ENCODE measurements at regions not wholly inside any gene's neighbourhood (a gene's known extent, or its start where the extent isn't known, plus 50 kb on each side); places are given as distances from the start of the nearest gene placed in this dataset.

DNA sequence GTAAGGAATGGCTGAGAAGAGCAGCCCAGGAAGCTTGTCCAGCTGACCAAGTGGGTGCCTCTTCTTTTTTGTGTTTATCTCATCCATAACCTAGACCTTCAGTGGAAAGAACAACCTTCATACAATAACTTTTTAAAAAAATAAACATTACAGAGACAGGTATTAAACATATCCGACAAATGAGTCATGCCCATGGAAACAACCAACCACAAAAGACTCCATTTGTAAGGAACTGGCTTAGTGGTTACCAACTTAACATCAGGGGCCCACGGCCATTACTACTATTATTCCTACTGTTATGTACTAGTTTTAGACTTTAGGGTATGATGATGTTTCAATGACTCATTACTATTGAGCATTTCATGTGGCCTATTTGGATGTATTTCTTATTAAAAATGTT, 191.7 kb upstream of the SERP2 start:
- no peak for DNase-seq (ENCODE audit: low spot score)

DNA sequence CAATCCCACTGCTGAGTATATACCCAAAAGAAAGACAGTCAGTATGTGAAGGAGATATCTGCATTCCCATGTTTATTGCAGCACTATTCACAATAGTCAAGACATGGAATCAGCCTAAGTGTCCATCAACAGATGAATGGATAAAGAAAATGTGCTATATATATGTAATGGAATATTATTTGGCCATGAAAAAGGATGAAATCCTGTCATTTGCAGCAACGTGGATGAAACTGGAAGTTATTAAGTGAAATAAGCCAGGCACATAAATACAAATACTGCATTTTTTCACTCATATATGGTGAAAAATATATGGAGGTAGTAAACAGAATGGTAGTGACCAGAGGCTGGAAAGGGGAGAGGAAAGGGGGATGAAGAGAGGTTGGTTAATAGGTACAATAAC, 188.9 kb upstream of the SERP2 start:
- DNase-seq (ENCODE audit: low spot score): no peak

DNA sequence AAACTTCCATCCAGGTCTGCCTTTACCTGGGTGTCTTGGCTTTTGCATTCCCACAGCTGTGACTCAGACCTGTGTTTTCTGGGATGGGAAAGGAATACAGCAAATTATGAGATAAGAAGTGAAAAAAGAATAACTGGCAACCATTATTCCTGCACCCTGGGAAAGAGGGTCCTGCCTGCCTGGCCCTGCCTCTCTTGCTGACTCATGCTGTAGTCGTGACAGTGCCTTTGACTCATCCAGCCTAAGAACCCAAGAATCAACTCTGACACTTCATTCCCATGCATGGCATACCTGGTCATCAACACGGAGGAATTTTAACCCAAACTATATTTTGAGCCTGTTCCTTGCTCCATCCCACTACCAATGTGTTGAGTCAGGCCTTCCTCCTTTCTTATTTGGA, 185.4 kb upstream of the SERP2 start:
- no peak for DNase-seq (ENCODE audit: low spot score)

DNA sequence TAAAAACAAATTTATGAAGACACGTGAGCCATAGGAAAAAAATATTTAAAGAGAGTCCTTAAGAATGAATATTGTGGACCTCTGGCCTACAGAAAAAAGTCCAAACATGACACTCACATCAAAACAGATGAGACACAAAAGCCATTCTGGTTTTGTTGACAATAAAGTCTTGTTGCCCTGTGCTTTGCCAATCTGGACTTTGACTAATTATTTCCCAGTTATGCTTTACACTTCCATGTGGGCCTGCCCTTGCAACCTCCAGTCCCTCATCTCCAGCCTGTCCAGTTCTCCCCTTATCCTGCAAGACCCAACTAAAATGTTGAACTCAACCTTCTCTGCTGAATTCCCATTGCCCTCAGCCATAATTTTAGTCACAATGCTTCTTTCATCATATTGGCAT, 184.5 kb upstream of the SERP2 start:
- no peak for DNase-seq (ENCODE audit: low spot score)

DNA sequence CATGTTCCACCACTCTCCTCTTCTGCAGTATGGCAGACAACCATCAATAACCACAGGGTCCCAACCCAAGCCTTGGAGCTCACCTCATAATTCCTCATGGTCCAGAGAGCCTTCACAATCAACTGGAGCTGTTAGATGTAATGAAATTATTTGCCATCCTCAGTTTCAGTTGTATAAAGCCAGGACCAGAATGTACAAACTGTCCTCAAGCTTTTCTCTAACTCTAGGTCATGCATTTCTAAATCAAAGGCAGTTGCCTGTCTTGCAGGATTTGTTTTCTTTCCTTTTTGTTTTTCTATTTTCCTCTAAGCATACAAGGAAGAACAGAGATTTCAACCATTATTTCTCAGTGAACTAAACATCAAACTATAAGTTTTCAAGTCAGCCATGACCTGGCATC, 182.5 kb upstream of the SERP2 start:
- DNase-seq (ENCODE audit: low spot score): no peak

DNA sequence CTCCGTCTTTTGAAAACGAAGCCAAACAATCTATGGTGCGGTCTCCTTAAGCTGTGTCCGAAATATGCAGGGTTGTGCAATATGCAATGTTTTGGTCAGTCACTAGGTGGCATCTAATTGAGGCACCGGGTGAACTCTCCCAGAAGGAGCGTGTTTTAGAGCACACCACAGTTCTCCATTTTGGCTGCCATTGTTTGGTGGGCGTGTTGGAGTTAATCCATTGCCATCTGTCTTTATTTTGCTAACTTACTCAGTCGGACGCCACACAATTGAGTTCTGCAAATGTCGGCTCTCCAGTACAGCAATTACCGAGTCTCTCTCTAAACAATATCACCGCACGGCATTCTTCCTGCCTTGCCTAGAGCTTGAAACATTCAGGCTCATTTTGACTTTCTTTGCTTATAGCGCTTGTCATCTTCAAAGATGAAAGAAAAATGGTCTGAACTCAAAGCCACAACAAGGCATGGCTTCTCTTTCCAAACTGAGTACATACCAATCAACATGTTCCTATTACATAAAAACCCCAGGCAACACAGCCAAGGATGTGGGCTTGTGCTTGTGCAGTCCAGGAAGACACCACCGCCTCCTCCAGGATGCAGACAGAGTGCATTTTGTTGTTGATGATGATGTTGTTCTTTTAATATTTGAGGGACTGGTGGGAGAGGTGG, 182.0 kb upstream of the SERP2 start:
- peak; percentile 94 for DNase-seq (ENCODE audit: low spot score)

DNA sequence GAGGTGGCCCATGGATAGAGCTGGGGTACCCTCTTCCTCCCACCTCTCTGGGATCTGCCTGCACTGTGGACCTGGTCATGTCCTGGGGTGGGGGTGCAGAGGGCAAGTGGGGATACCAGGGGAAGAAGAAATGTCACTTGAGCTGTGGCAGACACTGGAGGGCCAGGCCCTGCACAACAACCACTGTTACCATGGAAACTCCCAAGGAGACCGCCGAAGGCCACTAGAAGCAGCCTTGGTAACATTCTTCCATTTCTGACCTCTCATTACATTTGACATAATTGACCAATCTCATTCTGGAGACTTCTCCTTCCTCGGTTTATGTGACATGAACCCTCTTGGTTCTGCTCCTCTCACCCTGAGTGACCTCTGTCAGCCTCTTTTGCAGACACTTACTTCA, 179.9 kb upstream of the SERP2 start:
- DNase-seq (ENCODE audit: low spot score): no peak

DNA sequence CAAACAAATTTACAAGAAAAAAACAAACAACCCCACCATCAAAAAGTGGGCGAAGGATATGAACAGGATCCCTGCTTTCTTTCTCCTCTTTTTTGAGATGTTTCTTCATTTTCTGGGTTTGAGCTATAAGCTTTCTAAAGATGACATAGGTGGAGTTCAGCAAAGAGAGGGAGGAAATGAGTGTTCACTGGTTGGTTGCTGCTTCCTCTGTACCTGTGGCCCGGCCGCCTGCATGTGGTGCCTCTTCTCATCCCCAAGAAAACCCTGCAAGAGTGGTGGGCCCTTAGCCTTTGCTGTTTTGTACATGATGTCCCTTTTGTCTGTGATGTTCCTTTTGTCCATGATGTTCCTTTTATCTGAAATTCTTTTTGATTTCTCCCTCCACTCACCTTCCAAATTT, 178.4 kb upstream of the SERP2 start:
- no peak for DNase-seq (ENCODE audit: low spot score)

DNA sequence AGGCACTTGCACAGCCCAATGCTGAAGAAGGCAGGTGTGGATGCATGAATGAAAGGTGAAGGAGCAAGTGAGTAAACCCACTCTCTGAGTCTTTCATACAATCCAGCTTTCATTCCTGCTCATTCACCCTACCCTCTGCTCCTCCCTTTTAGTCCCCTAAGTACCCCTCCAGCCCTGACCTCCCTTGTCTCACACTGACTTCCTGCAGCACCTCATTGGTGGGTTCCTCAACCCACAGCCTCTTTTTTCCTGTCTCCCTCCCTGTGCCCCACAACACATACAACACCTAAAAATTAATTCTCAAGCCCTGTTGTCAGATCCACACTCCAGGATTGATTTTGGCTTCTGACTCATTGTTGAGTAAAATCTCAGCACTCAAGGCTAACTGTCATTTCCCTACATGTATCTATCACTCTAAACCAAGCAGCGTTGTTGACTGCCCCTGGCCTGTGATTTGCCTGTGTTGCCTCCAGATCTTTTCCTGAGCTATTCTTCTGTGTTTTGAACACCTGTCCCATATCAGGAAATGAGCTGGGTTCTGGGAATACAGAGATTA, 177.3 kb upstream of the SERP2 start:
- DNase-seq (ENCODE audit: low spot score): no peak

DNA sequence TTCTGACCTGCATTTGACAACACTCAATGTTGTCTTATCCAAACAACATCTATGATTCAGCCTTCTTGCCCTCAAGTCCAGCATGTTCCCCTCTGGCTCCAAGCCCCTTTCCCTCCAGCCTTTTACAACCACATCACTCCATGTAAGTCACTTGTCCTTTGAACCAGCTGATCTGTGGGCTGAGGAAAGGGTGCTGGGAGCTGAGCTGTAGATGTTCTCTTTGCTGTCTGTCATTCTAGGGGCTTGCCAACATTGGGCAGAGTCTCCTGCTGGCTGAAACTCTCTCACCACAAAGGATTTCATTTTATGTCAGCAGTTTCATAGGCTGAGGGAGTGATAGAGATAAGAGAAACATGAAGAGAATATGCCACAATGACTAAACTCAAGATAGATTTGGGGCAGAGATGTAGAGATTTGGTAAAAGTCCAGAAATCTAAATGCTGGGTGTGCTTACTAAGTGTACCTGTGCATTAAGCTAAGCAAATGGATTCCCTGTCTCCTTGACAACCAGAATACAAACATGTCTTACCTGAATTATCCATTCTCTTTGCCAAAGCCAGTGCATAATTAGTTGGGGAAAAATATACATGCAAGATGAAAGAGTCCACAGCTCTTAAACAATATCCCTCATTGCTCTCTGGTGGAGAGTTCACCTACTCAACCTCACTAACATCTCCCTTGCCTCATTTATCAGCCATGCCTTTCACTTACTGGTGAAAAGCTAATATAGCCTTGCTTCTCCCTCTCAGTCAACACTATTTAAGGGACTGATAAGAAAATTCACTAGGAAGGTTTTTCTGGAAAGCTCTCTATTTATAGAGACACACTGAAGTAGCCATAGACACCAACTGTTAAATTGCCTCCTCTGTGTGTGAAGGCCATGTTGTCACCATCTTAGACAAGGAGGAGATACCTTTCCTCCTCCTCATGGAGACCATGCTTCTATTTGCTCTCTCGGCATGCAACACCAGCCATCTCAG, 175.5 kb upstream of the SERP2 start:
- no peak for DNase-seq (ENCODE audit: low spot score)

DNA sequence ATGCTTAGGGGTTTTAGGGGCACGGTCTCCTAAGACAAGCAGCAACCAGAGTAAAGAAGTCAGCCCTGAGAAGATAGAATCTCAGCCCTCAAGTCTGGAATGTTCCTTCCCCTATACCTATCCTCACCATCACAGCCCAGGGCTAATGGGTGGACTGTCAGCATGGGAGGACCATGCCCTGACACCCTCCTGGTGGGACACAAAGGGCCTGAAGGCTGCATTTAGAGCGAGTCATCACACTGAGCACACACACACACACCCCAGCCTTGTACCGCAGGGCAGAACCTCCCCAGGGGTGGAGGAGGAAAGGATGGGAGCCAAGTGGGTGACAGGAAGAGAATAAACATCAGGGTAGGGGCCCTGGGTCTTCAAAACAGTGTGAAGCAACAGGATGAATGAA, 174.8 kb upstream of the SERP2 start:
- no peak for DNase-seq (ENCODE audit: low spot score)

DNA sequence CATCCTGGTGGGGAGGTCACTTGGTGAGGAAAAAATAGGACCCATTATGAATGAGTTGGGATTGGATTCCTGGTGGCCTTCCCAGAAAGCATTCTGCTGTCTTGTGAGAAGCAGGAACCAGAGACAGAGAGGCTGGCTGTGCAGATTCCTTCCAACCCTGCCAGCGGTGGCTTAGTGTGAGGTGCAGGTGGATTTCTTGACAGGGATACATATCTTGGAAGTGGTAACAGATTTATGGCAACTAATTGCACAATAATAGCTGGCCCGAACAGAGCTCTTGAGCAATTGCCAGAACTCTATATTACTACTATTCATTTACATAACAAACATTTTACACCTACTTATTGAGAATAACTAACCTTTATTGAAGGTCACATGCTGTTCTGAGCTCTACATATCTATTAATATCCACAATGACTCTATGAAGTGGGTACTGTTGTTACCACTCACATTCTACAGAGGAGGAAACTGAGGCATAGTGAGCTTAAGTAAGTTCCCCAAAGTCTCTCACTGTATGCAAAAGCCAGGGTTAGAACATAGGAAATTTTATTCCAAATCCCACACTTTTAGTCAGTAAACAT, 173.9 kb upstream of the SERP2 start:
- DNase-seq (ENCODE audit: low spot score): no peak

DNA sequence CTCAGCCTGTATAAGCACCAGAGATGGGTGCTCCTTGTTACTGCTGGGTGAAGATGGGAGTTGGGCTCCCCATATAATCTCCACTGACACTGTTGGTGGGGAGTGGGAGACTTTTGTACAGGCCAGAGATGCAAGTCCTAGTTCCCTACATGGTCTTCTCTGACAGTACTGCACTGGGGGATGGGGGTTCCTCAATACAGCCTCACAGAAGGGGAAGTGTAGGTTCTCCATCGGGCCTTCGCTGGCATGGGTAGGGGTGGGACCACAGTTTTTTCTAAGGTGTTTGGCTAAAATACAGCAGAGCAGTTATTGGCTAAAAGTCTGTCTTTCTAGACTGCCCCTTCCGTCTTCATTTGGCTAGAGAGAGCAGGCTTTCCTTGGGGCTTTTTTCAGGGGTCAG, 167.2 kb upstream of the SERP2 start:
- DNase-seq (ENCODE audit: low spot score): no peak

DNA sequence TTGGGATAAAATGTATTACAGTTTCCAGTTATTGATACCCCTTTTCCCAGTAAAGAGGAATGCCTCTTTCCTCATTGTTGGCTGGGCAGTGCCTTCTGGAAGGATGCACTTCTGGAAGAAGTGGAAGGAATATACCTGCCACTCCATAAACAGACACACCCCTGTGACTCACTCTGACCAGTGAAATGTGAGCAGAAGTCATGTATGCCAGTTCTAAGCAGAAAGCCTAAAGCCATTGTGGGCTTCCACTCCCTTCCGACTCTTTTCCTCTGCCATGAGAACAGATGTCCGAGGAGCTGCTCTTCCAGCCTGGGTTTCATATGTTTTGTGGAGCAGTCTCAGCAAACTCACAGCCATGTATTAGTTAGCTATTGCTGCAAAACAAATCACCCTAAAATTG, 166.1 kb upstream of the SERP2 start:
- no peak for DNase-seq (ENCODE audit: low spot score)

DNA sequence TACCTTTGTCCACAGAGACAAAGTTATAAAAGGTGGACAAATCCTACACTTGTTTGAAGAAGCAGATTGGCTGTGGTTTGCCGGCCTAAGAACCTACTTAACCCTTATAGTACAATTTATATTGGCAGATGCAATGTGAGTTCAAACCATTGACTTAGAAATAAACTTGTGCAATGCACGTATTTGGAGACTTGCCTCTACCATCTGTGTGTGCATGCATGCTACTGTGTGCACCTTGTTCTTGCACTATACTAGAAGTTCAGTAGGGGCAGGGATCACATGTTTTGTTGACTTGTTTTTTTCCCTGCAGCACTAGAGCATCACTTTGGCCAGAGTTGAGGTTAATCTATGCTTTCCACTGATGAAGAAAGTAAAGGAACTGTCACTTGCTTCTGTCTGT, 163.1 kb upstream of the SERP2 start:
- no peak for DNase-seq (ENCODE audit: low spot score)

DNA sequence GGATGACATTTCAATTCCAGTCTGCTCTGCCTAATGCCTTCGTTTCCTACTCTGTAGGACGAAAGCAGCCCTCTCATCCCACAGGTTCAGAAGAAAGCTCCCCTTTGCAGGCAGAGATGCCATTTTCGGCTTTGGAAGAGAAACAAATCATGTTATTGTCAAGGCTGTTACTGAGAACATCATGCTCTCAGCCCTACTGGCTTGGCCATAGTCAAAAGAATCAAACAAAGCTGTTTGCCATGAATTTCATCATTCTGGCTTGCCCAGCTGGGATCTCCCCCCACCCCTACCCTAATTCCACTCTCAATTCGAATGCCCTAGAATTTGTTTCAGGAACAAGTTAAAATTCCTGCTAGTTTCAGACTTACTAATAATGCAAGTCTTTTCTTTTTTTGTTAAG, 162.3 kb upstream of the SERP2 start:
- peak; percentile 22 for DNase-seq (ENCODE audit: low spot score)

DNA sequence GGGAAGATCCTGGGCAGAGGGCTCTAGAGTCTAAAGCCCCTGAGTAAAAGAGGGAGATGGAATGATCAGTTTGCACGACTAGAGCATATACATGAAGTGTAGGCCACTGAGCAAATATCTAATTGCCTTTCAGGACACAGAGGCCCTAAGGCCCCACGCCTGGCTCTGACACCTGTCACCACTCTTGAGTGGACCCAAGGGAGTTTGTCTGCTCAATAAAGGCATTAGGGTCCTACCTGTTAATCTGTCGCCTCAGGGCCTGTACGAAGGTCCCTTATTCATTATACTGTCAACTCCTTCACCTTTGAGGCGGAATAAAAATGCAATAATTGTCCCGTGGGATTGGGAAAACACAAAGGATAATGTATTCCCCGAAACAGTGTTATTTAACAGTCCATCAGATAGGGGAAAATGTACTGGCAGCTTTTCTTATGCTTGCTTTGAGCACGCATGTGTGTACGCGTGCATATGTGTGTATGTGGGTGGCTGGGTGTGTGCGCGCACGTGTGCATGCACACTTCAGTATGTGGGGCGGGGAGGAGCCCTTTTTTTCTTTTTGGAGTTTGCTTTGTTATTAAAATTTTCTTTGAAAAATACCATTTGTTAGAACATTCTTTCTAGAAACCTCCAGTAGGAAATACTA, 161.8 kb upstream of the SERP2 start:
- DNase-seq (ENCODE audit: low spot score): no peak

DNA sequence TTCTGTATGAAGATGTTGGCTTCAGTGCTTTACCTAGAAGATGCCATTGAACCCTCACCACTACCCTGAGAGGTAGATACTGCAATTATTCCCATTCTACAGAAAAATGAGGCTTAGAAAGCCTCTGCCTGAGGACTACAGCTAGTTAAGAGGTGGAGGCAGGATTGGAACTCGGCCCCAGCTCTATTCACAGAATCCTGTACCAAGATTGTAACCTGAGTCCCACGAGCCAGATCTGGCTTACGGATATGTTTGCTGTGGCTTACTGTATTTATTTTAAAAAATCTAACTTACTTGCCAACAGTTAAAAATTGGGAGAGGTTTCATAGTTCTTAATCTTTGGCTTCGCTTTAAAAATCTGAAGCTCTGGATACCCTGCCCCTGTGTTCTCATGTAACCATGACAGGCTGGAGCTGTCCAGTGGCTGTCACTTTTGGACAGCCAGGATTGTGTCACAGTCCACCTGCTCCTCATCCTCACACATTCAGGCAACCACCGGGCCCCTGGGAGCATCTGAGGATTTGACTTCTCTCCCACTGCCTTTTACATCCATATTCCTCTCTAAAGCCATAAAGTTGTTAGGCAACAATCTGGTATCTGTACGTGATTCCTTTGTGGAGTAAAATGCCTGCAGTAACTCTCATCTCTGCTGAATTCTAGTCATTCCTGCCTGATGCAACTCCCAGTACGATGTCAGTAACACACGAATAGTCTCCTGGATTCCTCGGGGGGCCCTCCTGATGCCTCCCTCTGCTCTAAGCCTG, 160.8 kb upstream of the SERP2 start:
- DNase-seq (ENCODE audit: low spot score): no peak

DNA sequence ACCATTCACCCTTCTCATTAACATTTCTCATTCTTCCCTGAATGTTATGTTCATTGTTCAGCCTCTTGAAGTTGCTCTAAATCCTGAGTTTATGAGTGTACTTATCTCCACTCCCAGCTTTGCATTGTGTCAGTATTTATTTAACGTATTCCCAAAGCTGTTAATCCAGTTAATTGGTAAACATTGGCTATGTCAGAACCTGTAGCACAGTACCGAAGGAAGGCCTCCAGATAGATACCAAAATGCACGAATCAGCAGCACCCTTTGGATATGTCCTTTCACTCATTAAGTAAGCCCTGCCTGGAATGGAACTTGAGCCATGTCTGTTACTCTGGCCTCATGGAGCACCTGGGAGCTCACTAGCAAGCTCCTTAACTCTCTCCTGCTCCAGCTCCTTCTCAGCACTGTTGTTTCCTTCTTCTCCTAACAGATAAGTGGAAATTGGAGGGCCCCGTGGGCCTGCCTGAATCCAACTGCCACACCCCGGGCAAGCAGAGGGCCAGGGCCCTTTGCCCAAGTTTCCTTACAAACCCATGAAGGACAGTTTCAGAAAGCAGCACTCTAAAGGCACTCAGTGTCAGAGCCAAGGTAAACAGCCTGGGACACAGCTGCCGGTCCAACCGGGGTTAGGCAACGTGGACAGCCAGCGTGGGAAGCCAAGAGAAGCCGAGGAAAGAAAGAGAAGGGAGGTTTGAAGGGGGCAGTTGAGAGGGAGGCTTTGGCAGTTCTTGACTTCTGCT, 155.0 kb upstream of the SERP2 start:
- DNase-seq (ENCODE audit: low spot score): no peak

DNA sequence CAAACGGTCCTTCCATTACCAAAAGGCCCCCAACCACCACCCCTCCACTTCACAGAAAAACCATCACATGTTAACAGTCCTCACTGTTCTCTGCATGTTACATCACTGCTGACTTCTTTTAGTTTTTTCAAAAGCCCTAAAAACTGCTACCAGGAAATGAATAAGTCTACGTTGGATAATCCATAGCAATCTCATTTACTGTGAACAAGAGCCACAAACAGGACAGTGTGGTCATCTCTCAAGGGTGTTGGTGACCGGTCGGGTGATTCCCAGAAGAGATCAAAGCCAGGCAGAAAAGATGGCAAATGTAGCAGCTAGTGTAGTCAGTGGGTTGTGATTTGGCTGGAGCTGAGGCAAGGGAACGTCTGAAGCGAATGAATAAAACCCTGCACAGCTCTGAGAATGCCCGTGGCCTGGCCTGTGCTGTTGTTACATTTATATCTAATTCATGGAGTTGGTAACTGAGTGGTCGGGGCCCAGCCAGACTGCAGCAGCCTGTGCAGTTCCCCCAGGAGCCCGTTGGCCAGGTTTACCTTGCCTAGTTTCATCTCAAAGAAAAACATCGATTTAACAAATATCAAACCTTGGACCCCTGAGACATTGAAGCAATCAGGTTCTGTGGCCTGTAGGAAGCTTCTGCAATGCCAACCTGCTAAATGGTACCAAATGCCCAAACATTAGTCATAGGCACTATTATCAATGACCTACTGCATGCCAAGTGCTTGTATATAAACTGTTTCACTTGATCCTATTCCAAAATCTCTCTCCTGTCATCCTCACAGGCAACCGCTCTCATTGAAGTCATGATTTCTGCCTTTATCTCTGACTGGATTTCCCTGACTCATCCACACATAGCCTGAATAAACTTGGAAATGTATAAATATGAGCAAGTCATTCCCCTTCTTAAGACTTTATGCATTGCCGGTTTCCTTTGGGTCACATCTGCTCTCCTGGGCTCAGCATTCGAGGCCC, 153.8 kb upstream of the SERP2 start:
- no peak for DNase-seq (ENCODE audit: low spot score)

Data from cerebellar cortex (tissue), 1 donor.